Heart right ventricle (tissue), 16 donors: ENCODE measurements at regions not wholly inside any gene's neighbourhood (a gene's known extent, or its start where the extent isn't known, plus 50 kb on each side); places are given as distances from the start of the nearest gene placed in this dataset.

ENCODE experiments used
- ATAC-seq, 8 donors: fragments of 200-7000 bp; cut with Tn5 transposase; one replicate each; pipeline ENCODE4 v1.9.1; 2020; ENCODE audit warnings: mild to moderate bottlenecking in 8 of 8, moderate library complexity in 8 of 8, moderate number of reproducible peaks in 1 of 8
- DNase-seq, 2 donors: peaks; one replicate each; pipeline ENCODE4 v3.0.0-alpha.2; 2020
- H3K27ac ChIP-seq, 10 donors: fragments of 200-600 bp; sonication (generic) in 2 of 10; one replicate each; pipeline versions ENCODE4 v1.5.0 to v1.8.0; 2020 to 2022; ENCODE audit warnings: mild to moderate bottlenecking in 3 of 10
- H3K27me3 ChIP-seq, 7 donors: fragments of 200-600 bp; one replicate each; pipeline ENCODE4 v1.8.0; 2021 to 2022; ENCODE audit warnings: mild to moderate bottlenecking in 2 of 7
- H3K36me3 ChIP-seq, 9 donors: fragments of 200-600 bp; sonication (generic) in 1 of 9; one replicate each; pipeline versions ENCODE4 v1.5.0 to v1.8.0; 2020 to 2022; ENCODE audit warnings: mild to moderate bottlenecking in 2 of 9
- H3K4me1 ChIP-seq, 9 donors: fragments of 200-600 bp; sonication (generic) in 1 of 9; one replicate each; pipeline versions ENCODE4 v1.5.0 to v1.8.0; 2020 to 2022; ENCODE audit warnings: mild to moderate bottlenecking in 4 of 9
- H3K4me3 ChIP-seq, 10 donors: fragments of 200-600 bp; sonication (generic) in 2 of 10; one replicate each; pipeline versions ENCODE4 v1.5.0 to v1.8.0; 2020 to 2022; ENCODE audit warnings: mild to moderate bottlenecking in 7 of 10, moderate library complexity in 2 of 10
- H3K9me3 ChIP-seq, 11 donors: fragments of 200-600 bp in 10 of 11; sonication (generic) in 2 of 11; one replicate each; pipeline versions ENCODE4 v1.5.0 to v1.8.0; 2013 to 2022; ENCODE audit warnings: mild to moderate bottlenecking in 2 of 11, control low read depth in 1 of 11, moderate library complexity in 1 of 11
- CTCF ChIP-seq, 9 donors: fragments of 200-600 bp; sonication (generic) in 2 of 9; IDR thresholded peaks; one replicate each; pipeline versions ENCODE4 v1.5.0 to v1.8.0; 2021 to 2022; ENCODE audit warnings: antibody characterized with exemption in 9 of 9, mild to moderate bottlenecking in 5 of 9, moderate library complexity in 1 of 9
- WGBS, 2 donors: extraction: QIAGEN DNeasy Blood & Tissue Kit; methylation state at CpG; one replicate each; pipeline ENCODE4 v1.1.7; 2013; ENCODE audit warnings: inconsistent platforms in 1 of 2; 5-methylcytosine and 5-hydroxymethylcytosine counted together
- intact Hi-C, 10 donors: fragments of 100-400 bp; cut with DNase I; formaldehyde crosslinking; loops; one replicate each; pipeline versions ENCODE4 v1.11.1 to v1.14.2; 2022
- donor health status: Arrhythmogenic right ventricular cardiomyopathy.
- donor health status: ischemic (EF 13 %, LVEDD 7.1; RV severe dilation, severe dysfunction).
- donor health status: healthy with polysubstance abuse.
- donor health status: DM: no; HTN: yes; CAD: no.
- donor health status: DM: no; HTN: no; CAD: no.
- donor health status: ischemic (EF 25% LVEDD 6.9; RV normal size, moderate dysfunction).
- donor health status: ischemic (EF 25% LVEDD 5.7; RV mildly dilated, moderate dysfunction).
- donor health status: healthy.
- donor health status: DM: yes; HTN: yes; CAD: no.
- donor health status: Ischemic cardiomyopathy.
- donor health status: ischemic (EF 35%, LVEDD 5.7; RV mildly dilated, moderate dysfunction).
- donor health status: nonischemic (EF 11% LVEDD 7.7; RV severe dilation, severe dysfunction).
- donor health status: DM: yes; HTN: yes; CAD: no.
- donor health status: PGD.
- donor health status: ischemic (EF 29% LVEDD 5.4; RV normal size, mild dysfunction).
- donor health status: nonischemic (EF 23%, LVEDD 6.1; RV moderate dilation, normal function).

- TF ChIP-seq CTCF (IDR thresholded peaks at IDR 0.05): no peak
- no peaks in the 10 kb centered on the region for H3K4me1 ChIP-seq
- no peak overlapping the region for H3K27ac ChIP-seq
- DNase-seq (no peak), ATAC-seq (no peak)
- H3K27me3 ChIP-seq: no peaks in the 10 kb centered on the region
- H3K36me3 ChIP-seq: no peaks in the 10 kb centered on the region
- intact Hi-C loops: no loop called here
- H3K4me3 ChIP-seq: no peak overlapping the region
- H3K9me3 ChIP-seq: peaks cover 0 to 4% (median 0%) of the 10 kb centered on the region in 11 donors
These were observed 662.1 kb upstream of the CDH9 start for GRCh38 chr5:27700526-27700925.

- Histone ChIP-seq H3K4me3 (no peak overlapping the region), H3K27me3 (no peaks in the 10 kb centered on the region), H3K4me1 (no peaks in the 10 kb centered on the region), H3K9me3 (peaks cover 0 to 22% (median 0%) of the 10 kb centered on the region in 11 donors), H3K27ac (no peak overlapping the region), H3K36me3 (no peaks in the 10 kb centered on the region)
- intact Hi-C loops: no loop called here
- 59% methylated on average over 3 of the region's 3 CpGs for WGBS, 2 donors
- DNase-seq (no peak), ATAC-seq (no peak)
- TF ChIP-seq CTCF (IDR thresholded peaks at IDR 0.05): no peak
These were observed 644.2 kb upstream of the CDH9 start for GRCh38 chr5:27682600-27682999.

GRCh38 chr5:27652505-27652904 is 614.1 kb upstream of the CDH9 start:
- WGBS, 2 donors: 65 to 68% methylated on average over 4 of the region's 4 CpGs
- ATAC-seq (no peak), DNase-seq (no peak)
- intact Hi-C loops: no loop called here
- TF ChIP-seq CTCF (IDR thresholded peaks at IDR 0.05): no peak
- H3K27ac ChIP-seq: no peak overlapping the region
- no peaks in the 10 kb centered on the region for H3K36me3 ChIP-seq
- no peaks in the 10 kb centered on the region for H3K27me3 ChIP-seq
- no peaks in the 10 kb centered on the region for H3K4me1 ChIP-seq
- no peak overlapping the region for H3K4me3 ChIP-seq
- H3K9me3 ChIP-seq: peaks cover 0 to 24% (median 0%) of the 10 kb centered on the region in 11 donors

- Histone ChIP-seq H3K36me3 (no peaks in the 10 kb centered on the region), H3K27me3 (no peaks in the 10 kb centered on the region), H3K27ac (no peak overlapping the region), H3K9me3 (peaks cover 0 to 27% (median 0%) of the 10 kb centered on the region in 11 donors), H3K4me3 (no peak overlapping the region), H3K4me1 (no peaks in the 10 kb centered on the region)
- DNase-seq (no peak), ATAC-seq (no peak)
- TF ChIP-seq CTCF (IDR thresholded peaks at IDR 0.05): no peak
- intact Hi-C loops: no loop called here
- WGBS, 2 donors: 68 to 71% methylated on average over 6 of the region's 6 CpGs
These were observed 600.7 kb upstream of the CDH9 start for GRCh38 chr5:27639005-27639612.
